ENCODE measurements at regions not wholly inside any gene's neighbourhood (a gene's known extent, or its start where the extent isn't known, plus 50 kb on each side); places are given as distances from the start of the nearest gene placed in this dataset.

DNA sequence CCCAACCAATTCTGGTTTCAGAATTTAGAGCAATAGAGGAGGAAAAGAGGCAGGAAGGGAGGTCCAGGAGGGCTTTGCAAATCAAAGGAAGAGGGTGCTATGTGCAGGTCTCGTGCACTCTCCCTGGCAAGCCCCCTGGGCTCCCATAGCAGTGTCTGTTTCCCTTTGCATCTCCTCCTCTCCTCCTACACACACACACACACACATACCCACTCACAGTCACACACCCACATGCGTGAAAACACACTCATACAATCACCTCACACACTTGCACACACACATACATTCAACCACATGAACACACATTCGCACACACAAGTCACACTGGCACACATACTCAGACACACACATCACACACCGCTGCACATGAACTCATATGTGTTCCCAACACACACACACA lies 105.3 kb downstream of the OAT start:
- TF ChIP-seq, protein P1, sequence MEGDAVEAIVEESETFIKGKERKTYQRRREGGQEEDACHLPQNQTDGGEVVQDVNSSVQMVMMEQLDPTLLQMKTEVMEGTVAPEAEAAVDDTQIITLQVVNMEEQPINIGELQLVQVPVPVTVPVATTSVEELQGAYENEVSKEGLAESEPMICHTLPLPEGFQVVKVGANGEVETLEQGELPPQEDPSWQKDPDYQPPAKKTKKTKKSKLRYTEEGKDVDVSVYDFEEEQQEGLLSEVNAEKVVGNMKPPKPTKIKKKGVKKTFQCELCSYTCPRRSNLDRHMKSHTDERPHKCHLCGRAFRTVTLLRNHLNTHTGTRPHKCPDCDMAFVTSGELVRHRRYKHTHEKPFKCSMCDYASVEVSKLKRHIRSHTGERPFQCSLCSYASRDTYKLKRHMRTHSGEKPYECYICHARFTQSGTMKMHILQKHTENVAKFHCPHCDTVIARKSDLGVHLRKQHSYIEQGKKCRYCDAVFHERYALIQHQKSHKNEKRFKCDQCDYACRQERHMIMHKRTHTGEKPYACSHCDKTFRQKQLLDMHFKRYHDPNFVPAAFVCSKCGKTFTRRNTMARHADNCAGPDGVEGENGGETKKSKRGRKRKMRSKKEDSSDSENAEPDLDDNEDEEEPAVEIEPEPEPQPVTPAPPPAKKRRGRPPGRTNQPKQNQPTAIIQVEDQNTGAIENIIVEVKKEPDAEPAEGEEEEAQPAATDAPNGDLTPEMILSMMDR (IDR thresholded peaks at IDR 0.05; ENCODE audit: control insufficient read depth, extremely low read depth, insufficient read depth): no peak
- no peak for DNase-seq (ENCODE audit: low read depth)
- H3K4me3 ChIP-seq (ENCODE audit: low read depth, low read length): no peak overlapping the region

DNA sequence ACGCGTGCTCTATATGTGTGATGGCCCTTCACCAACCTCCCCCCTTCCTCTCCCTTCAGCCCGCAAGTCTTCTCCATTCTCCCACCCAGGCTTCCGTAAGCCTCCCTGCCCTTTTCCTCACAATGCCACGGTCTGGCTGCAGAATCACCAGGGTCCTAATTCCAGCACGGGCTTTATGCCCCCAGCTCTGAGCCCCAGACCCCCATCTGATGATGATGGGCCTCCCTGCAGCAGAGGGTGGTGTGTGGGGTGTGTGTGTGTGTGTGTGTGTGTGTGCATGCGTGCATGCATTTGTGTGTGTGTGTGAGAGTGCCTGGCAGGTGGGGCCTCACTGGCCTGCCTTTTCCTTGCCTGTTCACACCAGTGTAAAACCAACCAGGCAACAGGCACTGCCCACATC lies 109.9 kb downstream of the OAT start:
- no peak for DNase-seq (ENCODE audit: low read depth)
- TF ChIP-seq, protein P1 (IDR thresholded peaks at IDR 0.05; ENCODE audit: control insufficient read depth, extremely low read depth, insufficient read depth): no peak
- no peak overlapping the region for H3K4me3 ChIP-seq (ENCODE audit: low read depth, low read length)

DNA sequence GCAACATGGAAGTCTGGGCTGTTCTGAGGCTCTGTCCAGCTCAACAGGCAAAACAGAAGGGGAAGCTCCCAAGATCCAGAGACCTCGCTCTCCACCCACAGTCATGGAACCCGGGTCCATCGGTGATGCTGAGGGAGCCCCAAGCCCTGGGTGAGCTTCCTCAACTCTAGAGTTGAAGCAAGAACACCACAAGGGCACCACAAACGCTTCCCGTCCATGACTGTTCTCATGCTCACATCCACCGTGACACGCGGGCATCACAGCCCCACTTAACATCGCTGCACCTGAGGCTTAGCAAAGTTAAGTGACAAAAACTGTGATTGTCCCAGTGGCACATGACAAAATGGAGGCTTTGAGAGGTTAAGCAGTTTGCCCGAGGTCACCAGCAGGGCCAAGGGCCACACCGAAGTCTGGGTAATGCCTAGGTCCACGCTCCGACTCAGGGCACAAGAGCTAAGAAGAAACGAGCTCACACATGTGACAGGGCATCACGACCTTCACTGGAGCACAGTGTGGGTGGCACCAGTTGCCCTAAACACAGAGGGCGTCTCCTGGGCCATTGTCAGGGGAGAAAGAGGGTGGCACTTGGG lies 110.6 kb downstream of the OAT start:
- TF ChIP-seq, protein P1 (IDR thresholded peaks at IDR 0.05; ENCODE audit: control insufficient read depth, extremely low read depth, insufficient read depth): no peak
- no peak overlapping the region for H3K4me3 ChIP-seq (ENCODE audit: low read depth, low read length)
- no peak for DNase-seq (ENCODE audit: low read depth)

DNA sequence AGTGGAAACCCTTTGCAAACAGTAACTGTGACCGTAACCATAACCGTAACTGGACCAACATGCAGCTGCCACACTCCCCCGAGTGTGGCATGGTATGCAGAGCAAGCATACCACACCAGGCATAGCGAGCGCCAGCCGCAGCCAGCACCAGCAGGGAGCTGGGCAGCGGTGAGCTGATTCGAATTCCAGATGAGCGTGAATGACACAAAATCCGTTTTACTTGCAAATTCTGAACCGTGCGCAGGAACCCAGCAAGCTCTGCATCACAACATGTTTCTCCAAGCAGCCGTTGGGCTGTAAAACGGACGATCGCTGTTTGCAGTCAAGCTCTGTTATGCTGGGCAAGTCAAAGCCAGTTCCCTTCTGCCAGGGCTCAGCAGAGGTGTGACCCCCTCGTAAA lies 111.1 kb downstream of the OAT start:
- no peak for DNase-seq (ENCODE audit: low read depth)
- H3K4me3 ChIP-seq (ENCODE audit: low read depth, low read length): no peak overlapping the region
- TF ChIP-seq, protein P1 (IDR thresholded peaks at IDR 0.05; ENCODE audit: control insufficient read depth, extremely low read depth, insufficient read depth): no peak

DNA sequence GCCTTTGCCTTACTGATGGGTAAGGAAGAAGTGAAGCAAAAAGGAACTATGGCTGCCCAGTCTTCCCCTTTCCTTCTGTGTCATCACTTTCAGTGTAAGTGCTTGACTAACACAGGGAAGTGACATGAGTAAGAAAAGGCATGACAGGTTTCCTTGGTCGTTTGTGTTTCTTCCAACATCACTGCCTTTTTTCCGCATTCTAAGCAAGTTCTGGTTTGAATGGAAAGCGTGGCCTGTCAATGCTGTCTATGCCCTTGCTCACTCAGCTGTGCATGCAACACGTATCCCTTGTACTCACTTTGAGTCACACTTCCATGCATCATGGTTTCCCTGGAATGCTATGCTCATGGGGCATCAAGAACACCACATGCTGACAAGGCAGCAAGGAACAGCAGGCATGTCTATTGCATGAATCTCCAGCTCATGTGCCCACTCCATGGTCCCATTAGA lies 111.8 kb downstream of the OAT start:
- H3K4me3 ChIP-seq (ENCODE audit: low read depth, low read length): no peak overlapping the region
- TF ChIP-seq, protein P1 (IDR thresholded peaks at IDR 0.05; ENCODE audit: control insufficient read depth, extremely low read depth, insufficient read depth): no peak
- no peak for DNase-seq (ENCODE audit: low read depth)

DNA sequence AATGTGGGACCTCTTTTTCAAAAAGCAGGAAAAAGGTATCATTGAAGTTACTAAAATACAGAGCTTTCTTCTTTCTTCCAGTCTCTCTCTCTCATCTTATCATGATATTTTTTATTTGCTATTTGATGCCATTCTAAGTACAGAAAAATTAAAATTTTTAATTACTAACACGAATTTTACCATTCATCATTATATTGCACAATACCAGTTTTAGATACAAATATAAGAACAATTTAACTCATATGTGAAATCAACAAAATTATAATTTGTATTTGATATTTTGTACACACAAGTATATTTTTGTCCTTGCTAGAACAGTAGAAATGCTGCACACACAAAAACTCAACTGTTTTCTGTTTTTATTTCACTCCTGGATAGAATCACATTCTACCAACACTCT lies 112.2 kb downstream of the OAT start:
- TF ChIP-seq, protein P1 (IDR thresholded peaks at IDR 0.05; ENCODE audit: control insufficient read depth, extremely low read depth, insufficient read depth): no peak
- H3K4me3 ChIP-seq (ENCODE audit: low read depth, low read length): no peak overlapping the region
- DNase-seq (ENCODE audit: low read depth): no peak

DNA sequence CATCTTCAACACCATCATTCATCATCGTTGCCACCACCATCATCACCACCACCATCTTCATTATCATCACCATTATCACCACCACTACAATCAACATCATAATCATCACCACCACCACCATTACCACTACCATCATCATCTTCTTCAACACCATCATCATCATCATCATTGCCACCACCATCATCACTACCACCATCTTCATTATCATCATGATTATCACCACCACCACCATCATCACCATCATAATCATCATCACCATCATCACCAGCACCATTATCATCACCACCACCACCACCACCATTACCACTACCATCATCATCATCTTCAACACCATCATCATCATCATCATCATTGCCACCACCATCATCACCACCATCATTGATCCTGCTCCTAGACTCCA lies 112.7 kb downstream of the OAT start:
- DNase-seq (ENCODE audit: low read depth): no peak
- TF ChIP-seq, protein P1 (IDR thresholded peaks at IDR 0.05; ENCODE audit: control insufficient read depth, extremely low read depth, insufficient read depth): no peak
- no peak overlapping the region for H3K4me3 ChIP-seq (ENCODE audit: low read depth, low read length)
